Keratinocyte (primary cell): ENCODE measurements at regions not wholly inside any gene's neighbourhood (a gene's known extent, or its start where the extent isn't known, plus 50 kb on each side); places are given as distances from the start of the nearest gene placed in this dataset.

Experiments used
- DNase-seq: peaks from one replicate; pipeline ENCODE4 v3.0.0-alpha.2; 2011; ENCODE audit warnings: low read depth, missing footprints, low spot score
- FAIRE-seq: peaks from 2 replicates; lab custom pipeline; 2011; peaks lifted over from hg19 to GRCh38; lab: Jason Lieb, UNC
- H2AFZ ChIP-seq: 2 replicates; pipeline ENCODE4 v1.6.0; 2012; ENCODE audit warnings: low read length, control low read depth, inconsistent platforms; ENCODE audit not compliant: control insufficient read depth
- H3K27ac ChIP-seq: 2 replicates; pipeline ENCODE4 v1.5.1; 2011; ENCODE audit warnings: low read length; ENCODE audit not compliant: control insufficient read depth, insufficient read depth
- H3K27me3 ChIP-seq: 3 replicates; pipeline ENCODE4 v1.6.0; 2011; ENCODE audit warnings: low read length; ENCODE audit not compliant: control insufficient read depth, insufficient read depth; ENCODE audit errors: extremely low read depth
- H3K36me3 ChIP-seq, 2 experiments: 2 replicates in 1 of 2; 3 replicates in 1 of 2; pipeline ENCODE4 v1.5.1; 2011; ENCODE audit warnings: low read length in 2 of 2, mild to moderate bottlenecking in 1 of 2; ENCODE audit not compliant: control insufficient read depth in 2 of 2, insufficient read depth in 2 of 2; ENCODE audit errors: extremely low read depth in 1 of 2
- H3K4me1 ChIP-seq: 3 replicates; pipeline ENCODE4 v1.5.1; 2011; ENCODE audit warnings: low read length; ENCODE audit not compliant: control insufficient read depth, insufficient read depth; ENCODE audit errors: extremely low read depth
- H3K4me2 ChIP-seq: 3 replicates; pipeline ENCODE4 v1.6.0; 2011; ENCODE audit warnings: low read depth, low read length; ENCODE audit not compliant: control insufficient read depth, insufficient read depth; ENCODE audit errors: extremely low read depth
- H3K4me3 ChIP-seq, 3 experiments: fragments of 200-600 bp in 1 of 3; sonication (generic) in 1 of 3; 2 replicates in 2 of 3; 3 replicates in 1 of 3; pipeline ENCODE4 v1.5.1; 2011 to 2016; ENCODE audit warnings: low read length in 3 of 3, mild to moderate bottlenecking in 3 of 3, control low read depth in 2 of 3, inconsistent platforms in 1 of 3, low read depth in 1 of 3, mixed read lengths in 1 of 3, mixed run types in 1 of 3, moderate library complexity in 1 of 3; ENCODE audit not compliant: control insufficient read depth in 2 of 3, insufficient read depth in 2 of 3; ENCODE audit errors: extremely low read depth in 1 of 3
- H3K79me2 ChIP-seq: 2 replicates; pipeline ENCODE4 v1.6.0; 2012; ENCODE audit warnings: low read length; ENCODE audit not compliant: control insufficient read depth, insufficient read depth
- H3K9ac ChIP-seq: 3 replicates; pipeline ENCODE4 v1.6.0; 2011; ENCODE audit warnings: low read length; ENCODE audit not compliant: control insufficient read depth, insufficient read depth; ENCODE audit errors: extremely low read depth
- H3K9me1 ChIP-seq: 3 replicates; pipeline ENCODE4 v1.6.0; 2011; ENCODE audit warnings: low read length; ENCODE audit not compliant: control insufficient read depth, insufficient read depth; ENCODE audit errors: extremely low read depth
- H3K9me3 ChIP-seq: 2 replicates; pipeline ENCODE4 v1.5.1; 2012; ENCODE audit warnings: low read depth, low read length; ENCODE audit not compliant: control insufficient read depth
- H4K20me1 ChIP-seq: 3 replicates; pipeline ENCODE4 v1.6.0; 2011; ENCODE audit warnings: low read length; ENCODE audit not compliant: control insufficient read depth, insufficient read depth; ENCODE audit errors: extremely low read depth
- EZH2 ChIP-seq: IDR thresholded peaks from one replicate; pipeline ENCODE4 v1.6.1; 2012; ENCODE audit warnings: inconsistent platforms, mild to moderate bottlenecking, low read length, moderate library complexity
- dilution Hi-C: fragments of 300-500 bp; cut with MboI; formaldehyde crosslinking; loops from one replicate; pipeline ENCODE4 v1.7.0; 2020; ENCODE audit warnings: low sequenced_read_pairs; ENCODE audit not compliant: extremely low pct_ligation_motif_present
- TF ChIP-seq, protein P1 (sequence below), 3 experiments: IDR thresholded peaks in 1 of 3; conservative IDR thresholded peaks in 1 of 3; optimal IDR thresholded peaks in 1 of 3; 2 replicates in 2 of 3; 3 replicates in 1 of 3; pipeline versions ENCODE3 to v1.5.1; 2011; ENCODE audit warnings: low read length in 3 of 3, mild to moderate bottlenecking in 3 of 3, moderate library complexity in 2 of 3, control low read depth in 1 of 3, inconsistent platforms in 1 of 3; ENCODE audit not compliant: insufficient read depth in 2 of 3; ENCODE audit errors: extremely low read depth in 1 of 3

DNA sequence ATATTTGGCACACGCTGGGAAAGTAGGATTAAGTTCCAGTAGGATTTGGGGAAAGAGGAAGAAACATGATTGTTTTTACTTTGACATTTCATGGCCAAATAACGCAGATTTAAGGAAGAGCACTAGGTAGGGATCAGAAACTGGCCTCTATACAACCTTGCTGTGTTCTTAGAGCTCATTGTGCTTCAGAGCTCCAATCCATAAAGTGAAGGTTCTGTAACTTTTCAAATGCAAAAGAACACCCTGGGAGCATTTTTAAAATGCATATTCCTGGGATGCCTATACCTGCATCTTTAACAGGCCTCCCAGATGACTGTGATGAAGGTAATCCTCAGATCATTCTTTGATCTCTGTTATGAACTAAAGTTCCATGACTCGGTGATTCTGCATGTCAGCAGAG, 77.1 kb downstream of the YIPF5 start:
- TF ChIP-seq EZH2, result no peak
- Histone ChIP-seq H3K4me3 (no peak overlapping the region), H3K27me3 (no peaks in the 10 kb centered on the region), H4K20me1 (no peaks in the 10 kb centered on the region), H3K9me1 (no peaks in the 10 kb centered on the region), H3K9ac (no peak overlapping the region), H3K4me1 (no peaks in the 10 kb centered on the region), H3K9me3 (no peaks in the 10 kb centered on the region), H3K27ac (no peak overlapping the region), H3K79me2 (no peaks in the 10 kb centered on the region), H2AFZ (no peak overlapping the region), H3K36me3 (no peaks in the 10 kb centered on the region), H3K4me2 (no peak overlapping the region)
- FAIRE-seq, result no peak
- dilution Hi-C loops, result no loop called here
- no peak for DNase-seq

DNA sequence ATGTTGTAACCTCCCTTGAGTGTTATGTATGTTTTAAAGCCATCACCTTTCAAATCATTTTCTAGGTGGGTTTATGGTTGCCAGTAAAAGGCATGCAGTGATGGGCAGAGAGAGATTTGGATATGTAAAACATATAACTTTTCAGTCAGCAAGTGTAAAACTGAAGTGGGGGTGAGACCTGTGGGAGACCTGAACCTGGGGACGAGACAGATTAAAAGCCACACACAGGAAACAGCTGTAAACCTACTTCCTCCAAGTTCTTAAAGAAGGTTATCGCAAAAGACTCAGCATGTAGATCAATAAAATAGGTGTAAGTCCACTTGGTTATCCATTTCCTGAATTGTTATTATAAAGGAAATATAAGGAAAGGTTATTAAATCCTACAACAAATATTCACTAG, 76.6 kb downstream of the YIPF5 start:
- H3K4me2 ChIP-seq, result no peak overlapping the region
- dilution Hi-C loops, result no loop called here
- H3K36me3 ChIP-seq, result no peaks in the 10 kb centered on the region
- no peaks in the 10 kb centered on the region for H3K27me3 ChIP-seq
- no peaks in the 10 kb centered on the region for H3K9me1 ChIP-seq
- no peak for TF ChIP-seq EZH2
- TF ChIP-seq, protein P1, sequence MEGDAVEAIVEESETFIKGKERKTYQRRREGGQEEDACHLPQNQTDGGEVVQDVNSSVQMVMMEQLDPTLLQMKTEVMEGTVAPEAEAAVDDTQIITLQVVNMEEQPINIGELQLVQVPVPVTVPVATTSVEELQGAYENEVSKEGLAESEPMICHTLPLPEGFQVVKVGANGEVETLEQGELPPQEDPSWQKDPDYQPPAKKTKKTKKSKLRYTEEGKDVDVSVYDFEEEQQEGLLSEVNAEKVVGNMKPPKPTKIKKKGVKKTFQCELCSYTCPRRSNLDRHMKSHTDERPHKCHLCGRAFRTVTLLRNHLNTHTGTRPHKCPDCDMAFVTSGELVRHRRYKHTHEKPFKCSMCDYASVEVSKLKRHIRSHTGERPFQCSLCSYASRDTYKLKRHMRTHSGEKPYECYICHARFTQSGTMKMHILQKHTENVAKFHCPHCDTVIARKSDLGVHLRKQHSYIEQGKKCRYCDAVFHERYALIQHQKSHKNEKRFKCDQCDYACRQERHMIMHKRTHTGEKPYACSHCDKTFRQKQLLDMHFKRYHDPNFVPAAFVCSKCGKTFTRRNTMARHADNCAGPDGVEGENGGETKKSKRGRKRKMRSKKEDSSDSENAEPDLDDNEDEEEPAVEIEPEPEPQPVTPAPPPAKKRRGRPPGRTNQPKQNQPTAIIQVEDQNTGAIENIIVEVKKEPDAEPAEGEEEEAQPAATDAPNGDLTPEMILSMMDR (optimal IDR thresholded peaks at IDR 0.05 in 1 of 3, IDR thresholded peaks at IDR 0.05 in 1 of 3, conservative IDR thresholded peaks at IDR 0.05 in 1 of 3; ENCODE audit: extremely low read depth in 1 of 3, insufficient read depth in 2 of 3, low read length in 3 of 3), result no peak
- H4K20me1 ChIP-seq, result no peaks in the 10 kb centered on the region
- H3K9me3 ChIP-seq, result no peaks in the 10 kb centered on the region
- H3K4me3 ChIP-seq, result no peak overlapping the region
- no peaks in the 10 kb centered on the region for H3K79me2 ChIP-seq
- DNase-seq, result no peak
- no peaks in the 10 kb centered on the region for H3K4me1 ChIP-seq
- H3K27ac ChIP-seq, result no peak overlapping the region
- no peak overlapping the region for H3K9ac ChIP-seq
- H2AFZ ChIP-seq, result no peak overlapping the region
- FAIRE-seq, result no peak

DNA sequence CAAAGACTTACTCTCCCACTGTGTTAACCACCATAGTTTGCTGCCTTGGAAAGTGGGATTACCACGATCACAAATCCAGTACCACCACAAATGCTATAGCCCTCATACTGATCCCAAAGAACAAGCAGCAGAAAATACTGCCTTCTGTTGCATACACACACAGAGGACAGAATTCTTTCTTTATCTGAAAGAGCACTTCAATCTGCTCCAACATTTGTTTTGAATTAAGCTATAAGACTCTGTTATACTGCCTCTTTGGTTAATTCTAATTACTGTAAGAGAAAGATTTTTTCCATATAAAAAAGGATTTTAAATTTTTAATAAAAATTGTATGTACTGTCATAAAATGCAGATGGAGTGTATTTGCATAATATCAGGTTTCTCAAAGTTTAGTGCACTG, 69.8 kb downstream of the YIPF5 start:
- dilution Hi-C loops, result no loop called here

More for the DNA sequence above, 69.8 kb downstream of the YIPF5 start:
- DNase-seq (no peak), FAIRE-seq (no peak)
- Histone ChIP-seq H3K4me2 (no peak overlapping the region), H2AFZ (no peak overlapping the region), H3K4me3 (no peak overlapping the region), H3K79me2 (no peaks in the 10 kb centered on the region), H3K27me3 (no peaks in the 10 kb centered on the region), H3K36me3 (no peaks in the 10 kb centered on the region), H4K20me1 (no peaks in the 10 kb centered on the region), H3K4me1 (no peaks in the 10 kb centered on the region), H3K9me3 (no peaks in the 10 kb centered on the region), H3K9ac (no peak overlapping the region), H3K27ac (no peak overlapping the region), H3K9me1 (no peaks in the 10 kb centered on the region)
- TF ChIP-seq, protein P1 (optimal IDR thresholded peaks at IDR 0.05 in 1 of 3, IDR thresholded peaks at IDR 0.05 in 1 of 3, conservative IDR thresholded peaks at IDR 0.05 in 1 of 3; ENCODE audit: extremely low read depth in 1 of 3, insufficient read depth in 2 of 3, low read length in 3 of 3), result no peak
- TF ChIP-seq EZH2, result no peak
